SK-N-SH (cell line): ENCODE measurements at regions not wholly inside any gene's neighbourhood (a gene's known extent, or its start where the extent isn't known, plus 50 kb on each side); places are given as distances from the start of the nearest gene placed in this dataset.
A peak's percentile ranks its signal among the peaks of the same experiment; 100 is the strongest.

Experiments
- CTCF ChIA-PET: fragments of 300-600, 350-600 bp; formaldehyde crosslinking; extraction: SDS; loops from one replicate; lab custom pipeline; 2021; lab: Yijun Ruan, JAX
- POLR2A ChIA-PET: fragments of 350-600 bp; sonication (Branson Sonifier 250); formaldehyde crosslinking; extraction: SDS; loops from one replicate; lab custom pipeline; 2020; ENCODE audit warnings: antibody characterized with exemption, inconsistent platforms; lab: Yijun Ruan, JAX
- DNase-seq: peaks from one replicate; pipeline ENCODE4 v3.0.0; 2012
- H2AFZ ChIP-seq: fragments of 200-600 bp; sonication (generic); 2 replicates; pipeline ENCODE4 v1.8.1; 2016; ENCODE audit warnings: antibody characterized with exemption, mild to moderate bottlenecking, low read depth
- H3F3A ChIP-seq: fragments of 200-600 bp; sonication (generic); replicated peaks from 2 replicates; pipeline ENCODE3; 2016; ENCODE audit warnings: antibody characterized with exemption, mild to moderate bottlenecking; ENCODE audit not compliant: insufficient read depth
- H3K27ac ChIP-seq, 2 experiments: fragments of 200-500 bp in 1 of 2; fragments of 200-600 bp in 1 of 2; sonication (Bioruptor generic) in 1 of 2; sonication (generic), shearing (Covaris generic) in 1 of 2; 2 replicates each; pipeline versions ENCODE4 v1.5.1 to v1.6.1; 2014 to 2016; ENCODE audit warnings: low read depth in 2 of 2, inconsistent platforms in 1 of 2, low read length in 1 of 2, mild to moderate bottlenecking in 1 of 2, mixed read lengths in 1 of 2
- H3K27me3 ChIP-seq: fragments of 200-600 bp; sonication (generic), shearing (Covaris generic); 2 replicates; pipeline ENCODE4 v1.6.1; 2016; ENCODE audit warnings: mixed run types; ENCODE audit not compliant: insufficient read depth
- H3K36me3 ChIP-seq, 2 experiments: fragments of 200-500 bp in 1 of 2; fragments of 200-600 bp in 1 of 2; sonication (Bioruptor generic) in 1 of 2; sonication (generic) in 1 of 2; replicated peaks in 1 of 2; 2 replicates each; pipeline versions ENCODE3 to v1.5.1; 2014 to 2016; ENCODE audit warnings: low read length in 1 of 2, mild to moderate bottlenecking in 1 of 2; ENCODE audit not compliant: insufficient read depth in 2 of 2, control insufficient read depth in 1 of 2
- H3K4me1 ChIP-seq, 2 experiments: fragments of 200-500 bp in 1 of 2; fragments of 200-600 bp in 1 of 2; sonication (Bioruptor generic) in 1 of 2; sonication (generic), shearing (Covaris generic) in 1 of 2; 2 replicates each; pipeline versions ENCODE4 v1.5.1 to v1.6.1; 2014 to 2016; ENCODE audit warnings: low read depth in 1 of 2, low read length in 1 of 2, mixed run types in 1 of 2; ENCODE audit not compliant: insufficient read depth in 2 of 2, control insufficient read depth in 1 of 2
- H3K4me2 ChIP-seq: fragments of 200-600 bp; sonication (generic), shearing (Covaris generic); 2 replicates; pipeline ENCODE4 v1.6.1; 2017; ENCODE audit warnings: mixed run types
- H3K4me3 ChIP-seq, 2 experiments: fragments of 200-500 bp in 1 of 2; fragments of 200-600 bp in 1 of 2; sonication (Bioruptor generic) in 1 of 2; sonication (generic), shearing (Covaris generic) in 1 of 2; 2 replicates each; pipeline versions ENCODE4 v1.5.1 to v1.8.1; 2014 to 2016; ENCODE audit warnings: low read depth in 2 of 2, inconsistent platforms in 1 of 2, low read length in 1 of 2, mild to moderate bottlenecking in 1 of 2, mixed read lengths in 1 of 2, moderate library complexity in 1 of 2
- H3K79me2 ChIP-seq: fragments of 200-600 bp; sonication (generic); 2 replicates; pipeline ENCODE4 v1.8.1; 2017; ENCODE audit warnings: mild to moderate bottlenecking; ENCODE audit not compliant: insufficient read depth
- H3K9ac ChIP-seq: fragments of 200-600 bp; sonication (generic); 2 replicates; pipeline ENCODE4 v1.6.1; 2017; ENCODE audit warnings: mixed run types
- H3K9me2 ChIP-seq: fragments of 200-600 bp; sonication (generic); 2 replicates; pipeline ENCODE4 v1.6.1; 2017; ENCODE audit warnings: mixed run types
- H3K9me3 ChIP-seq: fragments of 200-600 bp; sonication (generic); 2 replicates; pipeline ENCODE4 v1.6.1; 2017; ENCODE audit warnings: mixed run types, mild to moderate bottlenecking, moderate library complexity
- H4K20me1 ChIP-seq: fragments of 200-600 bp; sonication (generic); 2 replicates; pipeline ENCODE4 v1.6.1; 2017; ENCODE audit warnings: mild to moderate bottlenecking, mixed run types; ENCODE audit not compliant: insufficient read depth
- CHD2 ChIP-seq: fragments of 150-350 bp; IDR thresholded peaks from 2 replicates; pipeline ENCODE4 v1.6.1; 2018; ENCODE audit warnings: low read length; ENCODE audit not compliant: partially characterized antibody
- CTCF ChIP-seq: fragments of 200-600 bp; sonication (generic); IDR thresholded peaks from 2 replicates; pipeline ENCODE4 v1.6.1; 2017; ENCODE audit warnings: antibody characterized with exemption, mild to moderate bottlenecking, moderate library complexity
- EZH2phosphoT487 ChIP-seq: fragments of 200-600 bp; sonication (generic); IDR thresholded peaks from 2 replicates; pipeline ENCODE4 v1.6.1; 2017; ENCODE audit warnings: low read depth, mixed run types, mild to moderate bottlenecking, antibody characterized with exemption, moderate library complexity, borderline replicate concordance
- FOSL2 ChIP-seq: IDR thresholded peaks from 2 replicates; pipeline ENCODE4 v1.4.0; 2012; ENCODE audit warnings: low read depth, mild to moderate bottlenecking, moderate library complexity, borderline replicate concordance
- FOXM1 ChIP-seq: IDR thresholded peaks from 2 replicates; pipeline ENCODE4 v1.4.0; 2012; ENCODE audit warnings: low read depth, mild to moderate bottlenecking
- GABPA ChIP-seq: IDR thresholded peaks from 2 replicates; pipeline ENCODE4 v1.4.0; 2012; ENCODE audit warnings: low read depth, mild to moderate bottlenecking
- NRF1 ChIP-seq: IDR thresholded peaks from 2 replicates; pipeline ENCODE4 v1.6.1; 2012; ENCODE audit warnings: low read depth, mild to moderate bottlenecking, low read length
- PBX3 ChIP-seq: IDR thresholded peaks from 2 replicates; pipeline ENCODE4; 2012
- POLR2AphosphoS5 ChIP-seq: IDR thresholded peaks from 2 replicates; pipeline ENCODE4 v1.6.1; 2012; ENCODE audit warnings: low read depth, low read length
- RCOR1 ChIP-seq: fragments of 150-350 bp; IDR thresholded peaks from 2 replicates; pipeline ENCODE4 v1.6.1; 2017; ENCODE audit warnings: antibody characterized with exemption, low read length
- RXRA ChIP-seq: IDR thresholded peaks from 2 replicates; pipeline ENCODE4 v1.4.0; 2012; ENCODE audit warnings: low read depth, mild to moderate bottlenecking, borderline replicate concordance
- TAF1 ChIP-seq: IDR thresholded peaks from 2 replicates; pipeline ENCODE4 v1.6.1; 2012; ENCODE audit warnings: low read depth, mild to moderate bottlenecking, low read length, moderate library complexity, borderline replicate concordance
- WGBS: methylation state at CpG from one replicate; pipeline ENCODE4 v1.1.6; 2017; ENCODE audit warnings: low lambda C conversion rate; 5-methylcytosine and 5-hydroxymethylcytosine counted together
- TF ChIP-seq, protein P1 (sequence below): fragments of 150-350 bp; IDR thresholded peaks from 2 replicates; pipeline ENCODE4 v1.6.1; 2017; ENCODE audit warnings: antibody characterized with exemption, low read length, low read depth, borderline replicate concordance
- TF ChIP-seq, protein P2 (sequence below): IDR thresholded peaks from 2 replicates; pipeline ENCODE4 v1.4.0; 2012; ENCODE audit warnings: low read depth, borderline replicate concordance
- TF ChIP-seq, protein P3 (sequence below): IDR thresholded peaks from 2 replicates; pipeline ENCODE4 v1.4.0; 2012; ENCODE audit warnings: low read depth
- TF ChIP-seq, protein P4 (sequence below): IDR thresholded peaks from 2 replicates; pipeline ENCODE4 v1.6.1; 2012; ENCODE audit warnings: mild to moderate bottlenecking, low read depth, low read length, moderate library complexity

- TF ChIP-seq FOXM1, result no peak
- TF ChIP-seq PBX3, result no peak
- TF ChIP-seq, protein P1, sequence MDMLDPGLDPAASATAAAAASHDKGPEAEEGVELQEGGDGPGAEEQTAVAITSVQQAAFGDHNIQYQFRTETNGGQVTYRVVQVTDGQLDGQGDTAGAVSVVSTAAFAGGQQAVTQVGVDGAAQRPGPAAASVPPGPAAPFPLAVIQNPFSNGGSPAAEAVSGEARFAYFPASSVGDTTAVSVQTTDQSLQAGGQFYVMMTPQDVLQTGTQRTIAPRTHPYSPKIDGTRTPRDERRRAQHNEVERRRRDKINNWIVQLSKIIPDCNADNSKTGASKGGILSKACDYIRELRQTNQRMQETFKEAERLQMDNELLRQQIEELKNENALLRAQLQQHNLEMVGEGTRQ, result no peak
- TF ChIP-seq TAF1, result no peak
- TF ChIP-seq, protein P2, sequence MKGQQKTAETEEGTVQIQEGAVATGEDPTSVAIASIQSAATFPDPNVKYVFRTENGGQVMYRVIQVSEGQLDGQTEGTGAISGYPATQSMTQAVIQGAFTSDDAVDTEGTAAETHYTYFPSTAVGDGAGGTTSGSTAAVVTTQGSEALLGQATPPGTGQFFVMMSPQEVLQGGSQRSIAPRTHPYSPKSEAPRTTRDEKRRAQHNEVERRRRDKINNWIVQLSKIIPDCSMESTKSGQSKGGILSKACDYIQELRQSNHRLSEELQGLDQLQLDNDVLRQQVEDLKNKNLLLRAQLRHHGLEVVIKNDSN, result no peak
- no peak for TF ChIP-seq RCOR1
- no peak for TF ChIP-seq GABPA
- no peak for TF ChIP-seq CHD2
- no peak for TF ChIP-seq RXRA
- Histone ChIP-seq H4K20me1 (no peaks in the 10 kb centered on the region), H3F3A (no peaks in the 10 kb centered on the region), H2AFZ (no peak overlapping the region), H3K9ac (no peak overlapping the region), H3K4me2 (no peak overlapping the region), H3K4me3 (no peak overlapping the region), H3K36me3 (no peaks in the 10 kb centered on the region), H3K9me2 (no peaks in the 10 kb centered on the region), H3K4me1 (peaks cover 0 to 6% of the 10 kb centered on the region in 2 experiments; a peak in 2 of 4 replicates), H3K9me3 (no peaks in the 10 kb centered on the region), H3K27ac (no peak overlapping the region), H3K27me3 (no peaks in the 10 kb centered on the region), H3K79me2 (no peaks in the 10 kb centered on the region)
- CTCF ChIA-PET, result interaction anchor here (1.0 kb wide), 1 partner anchor 10 kb away, joined by 4 read pairs; no protein-coding TSS in a partner anchor
- no peak for DNase-seq
- WGBS, result 23% methylated on average over 3 of the region's 3 CpGs
- POLR2A ChIA-PET, result no interaction called here
These were observed 221.9 kb downstream of the CBLN4 start for GRCh38 chr20:55783381-55783780.

- no peak overlapping the region for H2AFZ ChIP-seq
- ChIA-PET CTCF (interaction anchor here (1.0 kb wide), 1 partner anchor 10 kb away, joined by 4 read pairs; no protein-coding TSS in a partner anchor), POLR2A (no interaction called here)
- no peak overlapping the region; a peak in 1 of 4 replicates for H3K4me3 ChIP-seq
- H3K36me3 ChIP-seq, result no peaks in the 10 kb centered on the region
- DNase-seq, result peak; percentile 21
- H3K9me2 ChIP-seq, result no peaks in the 10 kb centered on the region
- no peak overlapping the region; a peak in 1 of 4 replicates for H3K27ac ChIP-seq
- H3K9me3 ChIP-seq, result no peaks in the 10 kb centered on the region
- H3F3A ChIP-seq, result no peaks in the 10 kb centered on the region
- WGBS, result 11% methylated on average over 8 of the region's 8 CpGs
- peaks cover 0 to 6% of the 10 kb centered on the region in 2 experiments; a peak in 2 of 4 replicates for H3K4me1 ChIP-seq
- H3K9ac ChIP-seq, result no peak overlapping the region
- no peaks in the 10 kb centered on the region for H4K20me1 ChIP-seq
- no peaks in the 10 kb centered on the region for H3K79me2 ChIP-seq
- no peaks in the 10 kb centered on the region for H3K27me3 ChIP-seq
- H3K4me2 ChIP-seq, result no peak overlapping the region
- TF ChIP-seq POLR2AphosphoS5, result no peak
- TF ChIP-seq, protein P1, result no peak
- TF ChIP-seq EZH2phosphoT487, result no peak
- TF ChIP-seq FOSL2, result no peak
- TF ChIP-seq, protein P3, sequence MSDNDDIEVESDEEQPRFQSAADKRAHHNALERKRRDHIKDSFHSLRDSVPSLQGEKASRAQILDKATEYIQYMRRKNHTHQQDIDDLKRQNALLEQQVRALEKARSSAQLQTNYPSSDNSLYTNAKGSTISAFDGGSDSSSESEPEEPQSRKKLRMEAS, result no peak
- no peak for TF ChIP-seq GABPA
- TF ChIP-seq CTCF, result no peak
- no peak for TF ChIP-seq NRF1
- TF ChIP-seq, protein P4, sequence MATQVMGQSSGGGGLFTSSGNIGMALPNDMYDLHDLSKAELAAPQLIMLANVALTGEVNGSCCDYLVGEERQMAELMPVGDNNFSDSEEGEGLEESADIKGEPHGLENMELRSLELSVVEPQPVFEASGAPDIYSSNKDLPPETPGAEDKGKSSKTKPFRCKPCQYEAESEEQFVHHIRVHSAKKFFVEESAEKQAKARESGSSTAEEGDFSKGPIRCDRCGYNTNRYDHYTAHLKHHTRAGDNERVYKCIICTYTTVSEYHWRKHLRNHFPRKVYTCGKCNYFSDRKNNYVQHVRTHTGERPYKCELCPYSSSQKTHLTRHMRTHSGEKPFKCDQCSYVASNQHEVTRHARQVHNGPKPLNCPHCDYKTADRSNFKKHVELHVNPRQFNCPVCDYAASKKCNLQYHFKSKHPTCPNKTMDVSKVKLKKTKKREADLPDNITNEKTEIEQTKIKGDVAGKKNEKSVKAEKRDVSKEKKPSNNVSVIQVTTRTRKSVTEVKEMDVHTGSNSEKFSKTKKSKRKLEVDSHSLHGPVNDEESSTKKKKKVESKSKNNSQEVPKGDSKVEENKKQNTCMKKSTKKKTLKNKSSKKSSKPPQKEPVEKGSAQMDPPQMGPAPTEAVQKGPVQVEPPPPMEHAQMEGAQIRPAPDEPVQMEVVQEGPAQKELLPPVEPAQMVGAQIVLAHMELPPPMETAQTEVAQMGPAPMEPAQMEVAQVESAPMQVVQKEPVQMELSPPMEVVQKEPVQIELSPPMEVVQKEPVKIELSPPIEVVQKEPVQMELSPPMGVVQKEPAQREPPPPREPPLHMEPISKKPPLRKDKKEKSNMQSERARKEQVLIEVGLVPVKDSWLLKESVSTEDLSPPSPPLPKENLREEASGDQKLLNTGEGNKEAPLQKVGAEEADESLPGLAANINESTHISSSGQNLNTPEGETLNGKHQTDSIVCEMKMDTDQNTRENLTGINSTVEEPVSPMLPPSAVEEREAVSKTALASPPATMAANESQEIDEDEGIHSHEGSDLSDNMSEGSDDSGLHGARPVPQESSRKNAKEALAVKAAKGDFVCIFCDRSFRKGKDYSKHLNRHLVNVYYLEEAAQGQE, result no peak
These were observed 222.4 kb downstream of the CBLN4 start for GRCh38 chr20:55782912-55783253.
